ENCODE measurements at regions not wholly inside any gene's neighbourhood (a gene's known extent, or its start where the extent isn't known, plus 50 kb on each side); places are given as distances from the start of the nearest gene placed in this dataset.

DNA sequence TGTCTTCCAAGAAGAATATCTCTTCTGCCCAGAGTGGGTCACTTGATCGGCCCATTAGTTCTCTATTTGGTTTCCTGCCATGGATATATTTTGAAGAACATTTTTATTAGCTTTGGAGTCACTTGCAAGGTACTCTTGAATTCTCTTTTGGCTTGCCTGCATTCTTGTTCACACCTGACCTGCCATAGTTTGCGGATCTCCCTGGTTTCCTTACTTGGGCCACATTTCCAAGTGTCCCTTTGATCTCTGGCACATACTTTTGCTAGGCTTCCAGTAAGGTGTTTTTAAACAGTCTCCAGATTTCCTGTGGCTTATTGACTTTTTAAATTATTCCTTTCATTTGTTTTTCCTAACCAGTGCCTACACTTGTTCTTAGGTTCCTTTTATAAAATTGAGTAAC lies 488.5 kb upstream of the MDFIC2 start:
- DNase-seq (ENCODE audit: low spot score) = no peak

DNA sequence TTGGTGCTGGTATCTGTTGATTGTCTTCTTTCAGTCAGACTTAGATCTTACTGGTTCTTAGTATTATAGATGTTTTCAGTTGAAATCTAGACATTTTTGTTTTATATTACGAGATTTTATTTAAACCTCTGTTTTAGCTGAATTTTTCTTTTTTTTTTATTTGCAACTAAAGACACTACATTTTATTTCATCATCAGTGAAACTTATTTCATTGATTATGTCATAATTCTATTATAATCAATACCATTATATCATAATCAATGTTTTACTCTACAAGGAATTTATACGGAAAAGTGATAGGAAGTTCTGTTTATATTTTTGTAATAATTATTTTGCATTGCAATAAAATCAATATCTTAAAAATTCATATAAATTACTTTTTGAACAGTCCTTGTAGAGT lies 477.4 kb upstream of the MDFIC2 start:
- no peak for DNase-seq (ENCODE audit: low spot score)

DNA sequence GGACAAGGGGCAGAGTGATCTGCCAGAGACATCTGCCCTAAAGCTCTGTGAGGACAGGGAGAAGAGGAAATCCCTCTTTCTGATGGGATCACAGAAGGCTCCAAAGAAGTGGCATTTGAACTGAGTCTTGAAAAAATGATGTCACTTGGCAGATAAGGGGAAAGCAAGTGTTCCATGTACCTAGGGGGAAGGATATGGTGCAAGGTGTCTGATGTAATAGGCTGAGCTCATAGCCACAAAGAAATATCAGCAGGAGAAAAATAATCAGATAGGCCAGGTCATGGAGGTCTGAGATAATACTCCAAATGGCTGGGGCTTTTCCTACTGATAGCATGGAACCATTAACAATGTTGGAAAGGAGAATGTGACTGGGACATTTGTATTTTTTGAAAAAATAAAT lies 468.4 kb upstream of the MDFIC2 start:
- DNase-seq (ENCODE audit: low spot score) = no peak

DNA sequence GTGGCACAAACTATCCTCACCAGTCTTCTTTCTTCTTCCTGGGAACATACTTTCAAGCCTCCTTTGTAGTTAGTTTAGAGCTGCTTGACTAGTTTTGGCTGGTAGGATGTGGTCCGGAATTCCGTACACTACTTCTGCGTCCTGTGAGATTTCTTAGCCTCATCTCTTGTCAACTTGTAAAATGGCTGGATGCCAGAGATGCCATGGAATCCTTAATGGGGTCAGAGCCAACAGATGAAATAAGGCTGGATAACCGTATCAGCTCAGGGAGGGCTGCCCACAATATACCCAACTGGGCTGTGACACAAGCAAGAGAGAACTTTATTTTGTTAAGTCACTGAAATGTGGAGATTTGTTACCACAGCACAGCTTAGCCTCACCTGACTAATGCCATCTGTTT lies 466.9 kb upstream of the MDFIC2 start:
- no peak for DNase-seq (ENCODE audit: low spot score)

DNA sequence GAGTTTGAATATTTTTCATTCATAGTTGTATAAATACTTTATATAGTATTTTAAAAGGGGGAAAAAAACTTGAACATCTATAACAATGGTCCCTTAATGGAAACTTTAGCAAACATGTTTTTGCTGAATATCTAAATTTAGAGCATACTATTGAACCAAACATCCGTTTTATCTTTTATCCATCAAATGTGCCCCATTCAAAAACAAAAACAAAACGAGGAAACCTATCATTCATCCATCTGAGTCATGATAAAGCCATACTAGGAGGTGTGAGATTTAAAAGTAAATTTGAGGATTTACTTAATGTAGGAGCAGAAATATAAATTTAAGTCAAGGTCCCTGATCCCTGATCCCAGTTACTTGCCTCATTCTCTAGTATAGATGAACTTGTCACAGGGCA lies 463.6 kb upstream of the MDFIC2 start:
- no peak for DNase-seq (ENCODE audit: low spot score)

DNA sequence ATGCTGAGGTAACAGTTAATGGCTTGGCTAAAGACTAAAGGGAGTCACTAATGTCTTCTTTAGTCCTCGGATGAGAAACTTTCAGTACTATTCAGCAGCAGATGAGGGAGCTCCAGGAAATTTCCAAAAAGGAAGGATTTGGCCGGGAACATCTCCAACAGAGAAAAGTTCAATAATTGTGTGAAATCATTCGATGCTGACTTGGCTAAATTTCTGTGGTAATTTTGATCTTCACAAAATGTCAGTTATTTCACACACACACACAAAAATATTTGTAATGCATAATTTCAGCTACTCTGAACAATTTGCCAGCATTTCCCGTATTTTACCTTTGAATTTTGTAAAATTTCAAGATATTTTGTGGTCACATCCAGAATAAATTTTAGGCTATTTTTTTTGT lies 462.8 kb upstream of the MDFIC2 start:
- no peak for DNase-seq (ENCODE audit: low spot score)

DNA sequence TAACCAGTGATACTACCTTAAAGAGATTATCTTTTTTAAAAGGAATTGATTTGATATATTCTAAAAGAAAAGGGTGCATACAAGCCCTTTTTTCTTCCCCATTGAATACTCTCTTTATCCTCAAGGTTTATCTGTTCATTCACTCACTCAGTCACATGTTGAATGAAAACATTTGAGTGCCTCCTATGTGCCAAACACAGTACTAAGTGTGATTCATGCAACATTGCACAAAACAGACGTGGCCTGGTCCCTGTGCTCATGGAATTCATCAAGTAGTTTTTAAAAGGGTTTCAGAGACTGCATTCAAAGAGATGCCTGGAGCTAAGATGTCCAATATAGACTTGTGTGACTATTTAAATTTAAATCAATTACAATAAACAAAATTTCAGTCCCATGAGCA lies 462.2 kb upstream of the MDFIC2 start:
- no peak for DNase-seq (ENCODE audit: low spot score)

DNA sequence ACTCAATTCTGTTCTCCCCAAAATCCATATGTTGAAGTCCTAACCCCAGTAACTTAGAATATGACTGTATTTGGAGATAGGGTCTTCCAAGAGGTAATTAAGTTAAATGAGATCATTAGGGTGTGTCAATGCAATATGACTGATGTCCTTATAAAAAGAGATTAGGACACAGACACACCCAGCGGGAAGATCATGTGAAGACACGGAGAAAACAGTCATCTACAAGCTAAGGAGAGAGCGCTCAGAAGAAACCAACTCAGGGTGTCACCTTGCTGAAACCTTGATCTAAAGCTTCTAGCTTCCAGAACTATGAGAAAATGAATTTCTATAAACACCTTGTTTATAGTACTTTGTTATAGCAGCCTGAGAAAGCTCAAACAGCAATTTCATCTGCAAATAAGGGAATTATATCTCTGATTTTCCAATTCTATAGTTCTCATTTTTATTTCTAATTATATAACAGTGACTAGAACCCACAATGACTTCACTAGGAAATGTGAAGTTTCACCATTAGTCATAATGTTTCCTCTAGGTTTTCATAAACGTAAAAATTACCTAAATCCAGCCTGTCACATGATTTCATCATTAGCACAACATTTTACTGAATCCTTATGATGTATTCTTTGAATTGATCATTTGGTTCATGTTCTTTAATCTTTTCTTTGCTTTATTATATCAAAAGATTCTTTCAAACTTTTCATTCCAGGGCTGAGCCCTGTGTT lies 459.1 kb upstream of the MDFIC2 start:
- DNase-seq (ENCODE audit: low spot score) = no peak

DNA sequence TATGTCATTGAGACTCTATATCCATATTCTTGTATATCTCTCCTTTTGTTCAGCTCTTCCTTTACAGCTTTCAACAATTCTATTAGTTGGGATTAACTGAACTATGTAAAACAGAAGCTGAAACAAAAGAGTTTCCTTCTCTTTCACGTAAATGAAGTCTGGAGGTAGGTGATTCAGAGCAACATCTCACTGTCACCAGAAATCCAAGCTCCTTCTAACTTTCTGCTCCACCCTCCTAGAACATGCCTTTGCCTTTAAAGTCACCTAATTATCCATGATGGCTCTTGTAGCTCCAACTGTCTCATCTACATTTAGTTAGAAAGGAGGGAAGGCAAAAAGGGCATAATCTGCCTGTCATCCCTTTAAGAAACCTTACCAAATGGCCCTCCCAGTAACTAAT lies 458.2 kb upstream of the MDFIC2 start:
- DNase-seq (ENCODE audit: low spot score) = no peak

DNA sequence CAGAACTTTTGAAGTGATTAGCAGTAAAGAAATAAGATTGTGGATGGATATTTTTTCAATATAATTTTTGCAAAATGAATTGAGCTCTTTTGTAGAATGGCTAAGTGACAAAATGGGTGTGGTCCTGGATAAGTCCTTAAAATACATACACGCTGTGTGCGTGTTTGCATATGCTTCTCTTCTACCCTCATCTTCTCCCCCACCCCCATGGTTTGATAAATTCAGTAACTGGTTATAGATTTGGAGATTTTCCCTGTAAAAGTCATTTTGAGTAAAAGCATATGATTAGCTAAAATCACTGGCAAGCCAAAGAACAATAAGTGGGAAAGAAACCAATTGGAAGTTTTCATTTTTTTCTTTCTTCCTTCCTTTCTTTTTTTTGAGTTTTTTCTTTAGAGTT lies 453.9 kb upstream of the MDFIC2 start:
- DNase-seq (ENCODE audit: low spot score) = no peak

DNA sequence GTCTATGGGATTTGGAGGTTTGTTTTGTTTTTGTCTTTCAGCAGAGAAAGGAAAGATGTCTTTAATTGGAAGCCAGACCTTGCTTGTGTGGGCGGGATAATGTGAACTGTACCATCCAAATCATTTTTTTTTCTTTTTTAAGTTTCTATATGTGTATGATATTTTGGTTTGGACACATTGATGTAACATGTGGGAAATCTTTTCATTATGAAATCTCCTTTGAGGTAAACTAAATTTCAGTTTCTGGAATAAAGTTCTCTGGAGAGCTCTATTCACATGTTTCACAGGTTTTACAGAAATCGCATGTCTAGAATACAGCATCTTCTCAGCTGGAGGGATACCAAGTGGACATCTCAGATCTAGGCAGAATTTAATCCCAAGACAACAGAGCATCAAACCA lies 451.5 kb upstream of the MDFIC2 start:
- no peak for DNase-seq (ENCODE audit: low spot score)

DNA sequence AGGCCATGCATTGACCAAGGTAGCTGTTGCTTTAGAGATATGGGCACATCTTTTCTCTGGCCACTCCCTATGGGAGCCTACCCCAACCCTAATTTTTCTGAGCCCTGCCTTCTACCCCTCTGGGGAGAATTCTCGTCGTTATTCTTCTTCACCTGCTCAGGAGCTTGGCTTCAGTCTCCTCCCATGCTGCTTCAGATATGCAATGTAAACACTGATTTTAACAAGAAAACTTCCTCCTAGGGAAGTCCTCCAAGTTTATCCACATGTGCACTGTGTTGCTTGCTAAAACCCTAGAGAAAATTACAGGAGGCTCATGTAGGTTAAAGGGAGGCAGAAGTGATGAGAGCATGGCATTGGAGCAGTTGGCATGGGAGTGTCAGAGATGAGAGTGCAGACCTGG lies 445.2 kb upstream of the MDFIC2 start:
- no peak for DNase-seq (ENCODE audit: low spot score)

DNA sequence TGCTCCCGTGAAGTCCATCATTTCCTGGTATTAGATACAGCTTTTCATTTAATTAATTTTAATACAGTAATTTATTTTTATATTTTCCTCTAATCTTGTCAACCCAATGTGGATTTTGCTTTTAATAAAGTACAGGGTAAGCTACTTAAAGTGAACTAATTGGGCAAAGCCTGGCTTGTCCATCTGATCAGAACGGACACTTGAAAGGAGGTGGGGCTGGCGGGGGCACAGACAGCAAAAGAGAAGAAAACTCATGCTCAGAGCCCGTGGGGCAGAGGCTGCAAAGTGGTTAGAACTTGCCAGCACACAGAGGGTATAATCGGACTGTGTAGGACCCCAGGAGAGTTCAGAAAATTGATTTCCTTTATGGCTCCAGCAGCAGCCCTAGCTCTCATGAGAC lies 443.1 kb upstream of the MDFIC2 start:
- no peak for DNase-seq (ENCODE audit: low spot score)

DNA sequence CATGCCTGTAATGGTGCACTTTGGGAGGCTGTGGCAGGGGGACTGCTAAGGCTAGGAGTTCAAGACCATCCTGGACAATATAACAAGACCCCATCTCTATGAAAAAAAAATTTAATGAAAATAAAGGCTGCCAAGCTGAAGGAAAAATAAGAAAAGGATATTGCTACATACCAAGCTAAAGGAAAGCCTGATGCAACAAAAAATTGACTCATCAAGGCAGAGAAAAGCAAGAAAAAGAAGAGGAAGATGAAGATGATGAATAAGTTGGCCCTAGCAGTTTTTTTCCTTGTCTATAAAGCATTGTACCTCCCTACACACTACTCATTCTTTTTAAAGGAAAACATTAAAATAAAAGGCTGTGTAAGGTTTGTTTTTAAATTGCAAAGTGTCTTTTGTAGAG lies 441.9 kb upstream of the MDFIC2 start:
- DNase-seq (ENCODE audit: low spot score) = no peak

DNA sequence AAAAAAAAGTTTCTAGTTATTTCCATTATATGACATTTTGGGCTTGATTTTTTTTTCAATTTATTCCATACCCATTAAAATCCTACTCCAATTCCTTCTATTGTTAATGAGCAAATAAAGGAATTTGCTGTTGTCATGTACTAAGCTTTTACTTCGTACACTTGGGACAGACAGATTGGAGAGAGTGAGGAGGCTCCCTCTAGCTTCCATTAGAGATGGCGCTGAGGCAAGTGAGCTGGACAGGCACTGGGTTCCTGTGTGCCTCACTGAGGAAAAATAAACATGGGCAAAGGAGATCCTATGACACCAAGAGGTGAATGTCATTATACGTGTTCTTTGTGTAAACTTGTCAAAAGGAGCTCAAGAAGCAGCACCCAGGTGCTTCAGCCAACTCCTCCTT lies 441.1 kb upstream of the MDFIC2 start:
- DNase-seq (ENCODE audit: low spot score) = no peak

DNA sequence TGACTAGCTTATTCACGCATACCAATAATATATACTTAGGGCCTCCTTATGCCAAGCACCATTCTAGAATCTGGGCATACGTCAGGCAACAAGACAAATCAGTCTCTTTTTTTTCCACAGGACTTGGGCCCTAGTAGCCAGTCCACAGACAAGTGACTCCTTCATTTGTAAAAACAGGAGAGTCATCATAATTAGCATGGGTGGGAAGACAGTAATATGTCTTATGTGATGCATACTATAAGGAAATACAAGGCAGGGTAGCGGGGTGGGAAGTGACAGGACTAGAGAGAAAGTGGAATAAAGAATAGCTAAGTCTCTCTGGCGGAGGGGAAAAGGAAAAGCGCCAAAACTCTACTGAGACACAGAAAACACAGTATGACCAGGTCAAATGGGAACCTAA lies 439.6 kb upstream of the MDFIC2 start:
- no peak for DNase-seq (ENCODE audit: low spot score)

DNA sequence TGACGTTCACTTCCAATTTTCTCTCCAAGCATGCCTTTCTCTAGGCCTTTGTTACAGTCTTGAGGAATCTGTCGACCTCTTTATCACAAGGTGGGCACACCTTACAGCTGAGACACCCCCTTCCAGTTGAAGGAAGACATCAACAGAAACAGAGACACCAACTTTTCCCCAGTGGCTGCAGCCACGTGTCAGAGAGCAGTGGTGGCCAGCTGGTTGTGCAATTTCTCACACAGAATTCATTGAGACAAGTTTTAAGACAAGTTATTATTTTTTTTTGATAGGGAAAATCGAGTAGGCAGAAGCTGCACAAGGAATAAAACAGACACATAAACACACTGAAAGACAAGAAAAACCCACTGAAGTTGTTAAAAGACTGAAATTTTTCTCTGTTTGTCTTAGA lies 436.7 kb upstream of the MDFIC2 start:
- no peak for DNase-seq (ENCODE audit: low spot score)

DNA sequence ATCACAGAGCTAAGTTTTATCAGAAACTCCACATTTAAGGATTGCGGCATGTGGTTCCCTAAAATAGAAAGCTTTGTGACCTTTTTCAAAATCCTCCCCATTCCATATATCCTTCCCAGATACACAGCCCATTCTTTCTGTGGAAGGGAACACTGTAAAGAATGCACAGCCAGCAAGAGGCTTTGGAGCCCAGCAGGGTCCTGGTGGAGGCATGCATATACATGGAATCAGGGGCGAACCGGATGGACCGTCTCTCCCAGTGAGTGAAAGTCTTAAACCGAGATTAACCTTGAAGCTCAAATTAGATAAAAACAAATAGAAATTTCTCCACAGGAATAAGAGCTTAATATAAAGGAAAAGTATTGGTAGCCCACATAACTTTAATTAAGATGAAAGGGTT lies 436.2 kb upstream of the MDFIC2 start:
- no peak for DNase-seq (ENCODE audit: low spot score)

DNA sequence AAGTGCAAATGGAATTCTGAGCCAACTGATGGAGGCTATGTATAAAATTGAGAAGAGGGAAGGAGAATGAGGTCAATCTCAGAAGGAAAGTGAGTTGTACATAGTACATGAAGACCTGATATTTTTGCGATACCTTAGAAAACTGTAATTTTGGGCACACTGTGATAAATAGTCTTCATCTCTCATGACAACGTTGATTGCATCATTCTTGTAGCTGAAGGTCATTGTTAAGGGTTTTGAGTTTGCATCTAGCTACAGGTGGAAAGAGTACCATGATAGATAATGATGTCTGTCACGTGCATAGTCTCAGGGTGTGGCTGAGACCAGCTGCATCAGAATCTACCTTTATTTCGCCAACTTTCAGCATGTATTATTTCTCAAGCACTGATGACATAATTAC lies 435.4 kb upstream of the MDFIC2 start:
- DNase-seq (ENCODE audit: low spot score) = no peak

DNA sequence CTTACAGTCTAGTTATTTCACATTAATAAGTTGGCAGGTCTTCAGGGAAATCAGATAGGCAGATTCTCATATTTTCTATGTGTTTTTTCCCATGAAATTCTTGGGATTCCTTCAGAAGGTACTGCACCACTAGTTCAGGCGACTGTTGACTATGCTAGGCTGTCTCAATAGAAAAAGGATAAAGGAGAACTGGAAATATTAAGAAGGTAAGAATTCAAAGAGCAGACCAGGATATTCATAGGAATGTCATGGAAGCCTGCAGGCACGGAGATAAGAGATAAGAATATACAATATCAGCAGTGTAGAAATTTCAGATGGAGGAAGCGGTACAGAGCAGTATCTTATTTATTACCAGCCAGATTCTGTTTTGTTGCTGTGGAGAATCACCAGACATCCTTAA lies 432.1 kb upstream of the MDFIC2 start:
- DNase-seq (ENCODE audit: low spot score) = no peak

DNA sequence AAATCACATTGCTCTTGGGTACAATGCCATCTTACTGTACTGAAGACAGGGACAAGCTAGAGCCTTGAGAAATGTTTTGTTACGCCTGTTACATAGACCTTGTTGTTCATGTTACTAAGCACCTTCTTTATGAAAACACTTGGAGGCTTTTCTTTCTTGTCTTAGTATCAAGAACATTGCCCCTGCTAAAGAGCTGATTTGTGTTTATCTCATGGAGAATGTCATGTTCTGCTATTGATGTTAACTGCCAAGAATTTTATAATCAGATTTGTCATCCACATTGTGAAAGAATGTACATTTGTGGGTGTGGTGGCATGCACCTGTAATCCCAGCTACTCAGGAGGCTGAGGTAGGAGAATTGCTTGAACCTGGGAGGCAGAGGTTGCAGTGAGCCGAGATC lies 431.3 kb upstream of the MDFIC2 start:
- DNase-seq (ENCODE audit: low spot score) = no peak

DNA sequence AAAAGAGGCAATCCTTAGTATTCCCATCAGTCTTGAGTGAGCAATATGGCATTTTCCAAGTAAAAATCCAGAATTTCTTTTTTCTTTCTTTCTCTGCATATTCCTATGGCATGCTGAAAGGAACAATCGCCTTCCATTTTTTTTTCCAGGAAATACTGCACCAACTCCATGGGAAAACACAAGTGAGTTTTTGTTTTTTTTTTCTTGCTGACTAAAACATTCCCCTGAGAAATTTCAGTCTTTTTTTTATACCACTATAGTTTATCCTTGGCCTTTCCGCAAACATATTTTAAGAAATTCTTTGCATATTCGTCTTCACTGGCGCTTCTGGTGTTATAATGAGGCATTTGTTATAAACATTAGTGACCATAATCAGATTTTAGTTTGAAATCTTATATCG lies 429.6 kb upstream of the MDFIC2 start:
- DNase-seq (ENCODE audit: low spot score) = no peak

DNA sequence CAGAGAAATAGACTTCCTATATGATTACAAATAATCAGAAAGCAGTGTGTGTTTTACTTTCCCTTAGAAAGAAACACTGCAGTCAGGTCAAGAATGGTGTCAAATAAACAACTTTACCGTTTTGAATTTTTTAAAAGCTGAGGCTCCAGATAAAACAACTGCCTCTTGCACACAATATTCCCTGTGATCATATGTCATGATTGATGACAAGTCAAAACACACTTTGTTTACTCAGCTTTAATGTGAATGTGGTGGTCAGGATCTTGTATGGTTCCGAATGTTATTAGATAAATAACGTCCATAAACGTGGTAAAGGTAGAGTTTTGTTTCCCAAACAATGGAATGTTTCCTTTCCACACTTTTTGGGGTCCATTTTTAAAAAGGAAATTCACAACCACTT lies 428.4 kb upstream of the MDFIC2 start:
- DNase-seq (ENCODE audit: low spot score) = no peak

DNA sequence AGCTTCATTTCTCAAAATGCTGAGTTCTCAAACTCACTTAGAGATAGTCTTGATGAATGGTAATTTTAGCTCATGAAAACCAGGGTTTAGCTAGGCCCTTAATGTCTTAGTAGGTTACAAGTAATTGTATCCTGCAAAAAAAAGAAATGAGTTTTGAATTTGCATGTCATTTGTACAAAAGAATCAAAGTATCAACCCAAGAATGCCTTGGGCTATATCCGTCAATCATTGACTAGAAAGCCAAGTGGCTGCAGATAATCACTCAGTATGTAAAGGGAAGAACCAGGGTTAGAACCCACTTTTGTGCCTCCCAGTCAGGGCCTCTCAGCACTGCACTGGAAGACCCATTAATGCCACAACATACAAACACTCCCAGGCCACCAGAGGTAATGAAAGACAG lies 427.6 kb upstream of the MDFIC2 start:
- no peak for DNase-seq (ENCODE audit: low spot score)

DNA sequence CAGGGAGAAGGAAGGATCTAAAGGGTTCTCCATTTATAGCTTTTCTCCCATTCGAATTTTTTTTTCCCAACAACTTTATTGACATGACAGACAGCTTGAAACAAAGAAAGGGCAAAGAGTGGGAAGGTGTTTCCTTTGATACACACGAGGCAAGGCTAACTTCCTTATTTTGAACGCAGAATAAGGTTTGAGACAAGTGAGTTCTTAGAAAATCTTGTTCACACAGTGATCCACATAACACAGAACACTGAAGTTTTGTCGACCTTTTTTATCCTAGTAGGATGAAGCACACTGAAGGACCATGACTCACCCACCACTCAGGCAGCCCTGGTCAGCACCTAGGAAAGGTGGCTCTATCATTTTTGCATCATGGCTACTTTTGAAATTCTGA lies 425.8 kb upstream of the MDFIC2 start:
- no peak for DNase-seq (ENCODE audit: low spot score)
